ENCODE measurements at regions not wholly inside any gene's neighbourhood (a gene's known extent, or its start where the extent isn't known, plus 50 kb on each side); places are given as distances from the start of the nearest gene placed in this dataset.

DNA sequence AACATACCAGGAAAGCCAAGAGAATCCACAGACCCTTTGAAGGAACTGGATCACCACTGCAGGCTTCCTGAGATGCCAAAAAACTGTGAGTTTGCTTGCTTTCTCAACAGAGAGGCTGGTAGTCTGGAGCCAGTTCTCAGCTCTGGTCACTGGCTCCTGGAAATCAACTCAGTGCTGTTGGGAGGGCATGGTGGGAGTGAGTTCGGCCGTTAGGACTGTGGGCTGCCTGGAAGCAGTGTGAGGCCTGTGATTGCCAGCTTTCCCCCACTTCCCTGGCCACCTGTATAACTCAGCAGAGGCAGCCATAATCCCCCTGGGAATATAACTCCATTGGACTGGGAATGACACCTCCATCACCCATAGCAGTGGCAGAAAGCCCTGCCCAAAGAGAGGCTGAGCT lies 122.0 kb upstream of the FSTL5 start:
- no peaks in the 10 kb centered on the region for H3K4me1 ChIP-seq
- no peak for TF ChIP-seq POLR2A (IDR thresholded peaks at IDR 0.05)
- no peak for TF ChIP-seq CTCF (IDR thresholded peaks at IDR 0.05 in 8 of 11, conservative IDR thresholded peaks at IDR 0.05 in 3 of 11)
- no peak for TF ChIP-seq POLR2AphosphoS5 (IDR thresholded peaks at IDR 0.05)
- DNase-seq, result peak; percentile 59
- intact Hi-C loops (cut with DNase I; ENCODE audit: low total_unique reads), result no loop called here
- H3K4me3 ChIP-seq, result no peak overlapping the region
- H3K27ac ChIP-seq, result no peak overlapping the region
- H3K36me3 ChIP-seq, result no peaks in the 10 kb centered on the region
- 67 to 100% (median 78%) methylated on average over 2 of the region's 2 CpGs; no CpG with 5 or more reads in 1 of the 5 donors for WGBS, 5 donors
- H3K9me3 ChIP-seq, result peaks cover 0 to 13% (median 2%) of the 10 kb centered on the region in 8 donors
- no peaks in the 10 kb centered on the region for H3K27me3 ChIP-seq (replicated peaks in 1 of 7)

- WGBS, 5 donors, result 64 to 82% (median 67%) methylated on average over 3 of the region's 3 CpGs
- Histone ChIP-seq H3K4me3 (no peak overlapping the region), H3K27me3 (replicated peaks in 1 of 7) (no peaks in the 10 kb centered on the region), H3K9me3 (peaks cover 0 to 4% (median 0%) of the 10 kb centered on the region in 8 donors), H3K27ac (no peak overlapping the region), H3K36me3 (no peaks in the 10 kb centered on the region), H3K4me1 (no peaks in the 10 kb centered on the region)
- no peak for DNase-seq
- TF ChIP-seq POLR2AphosphoS5 (IDR thresholded peaks at IDR 0.05), result no peak
- TF ChIP-seq POLR2A (IDR thresholded peaks at IDR 0.05), result no peak
- TF ChIP-seq CTCF (IDR thresholded peaks at IDR 0.05 in 8 of 11, conservative IDR thresholded peaks at IDR 0.05 in 3 of 11), result no peak
- intact Hi-C loops (cut with DNase I; ENCODE audit: low total_unique reads), result no loop called here
These were observed 118.9 kb upstream of the FSTL5 start for GRCh38 chr4:162282684-162283083.

DNA sequence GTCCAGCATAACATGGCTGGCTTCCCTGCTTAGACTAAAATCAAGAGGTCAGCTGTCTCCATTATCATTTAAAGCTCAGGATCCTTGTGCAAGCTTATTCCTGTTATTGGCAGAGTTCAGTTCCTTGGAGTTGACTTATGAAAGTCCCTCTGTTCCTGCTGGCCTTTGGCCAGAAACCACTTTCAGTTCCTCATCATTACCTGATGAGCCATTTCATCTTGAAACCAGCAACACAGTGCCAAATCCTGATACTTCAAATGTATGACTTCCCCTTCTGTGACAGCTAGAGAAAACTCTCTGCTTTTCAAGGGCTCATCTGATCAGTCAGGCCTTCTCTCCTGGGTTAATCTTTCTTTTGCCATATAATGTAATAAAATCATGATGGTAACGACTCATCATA lies 110.6 kb upstream of the FSTL5 start:
- intact Hi-C loops (cut with DNase I; ENCODE audit: low total_unique reads), result no loop called here
- 59 to 70% (median 64%) methylated on average over 1 of the region's 1 CpG for WGBS, 5 donors

GRCh38 chr4:162272215-162272614 lies 108.4 kb upstream of the FSTL5 start:
- 72 to 98% (median 94%) methylated on average over 2 of the region's 2 CpGs for WGBS, 5 donors
- intact Hi-C loops (cut with DNase I; ENCODE audit: low total_unique reads), result no loop called here

More for the DNA sequence above, 110.6 kb upstream of the FSTL5 start:
- H3K36me3 ChIP-seq, result no peaks in the 10 kb centered on the region
- no peaks in the 10 kb centered on the region for H3K27me3 ChIP-seq (replicated peaks in 1 of 7)
- H3K9me3 ChIP-seq, result no peaks in the 10 kb centered on the region
- no peaks in the 10 kb centered on the region for H3K4me1 ChIP-seq
- DNase-seq, result no peak
- TF ChIP-seq CTCF (IDR thresholded peaks at IDR 0.05 in 8 of 11, conservative IDR thresholded peaks at IDR 0.05 in 3 of 11), result no peak
- no peak for TF ChIP-seq POLR2A (IDR thresholded peaks at IDR 0.05)
- TF ChIP-seq POLR2AphosphoS5 (IDR thresholded peaks at IDR 0.05), result no peak
- H3K27ac ChIP-seq, result no peak overlapping the region
- no peak overlapping the region for H3K4me3 ChIP-seq

More at GRCh38 chr4:162272215-162272614, 108.4 kb upstream of the FSTL5 start:
- no peaks in the 10 kb centered on the region for H3K36me3 ChIP-seq
- no peak overlapping the region for H3K4me3 ChIP-seq
- no peaks in the 10 kb centered on the region for H3K27me3 ChIP-seq (replicated peaks in 1 of 7)
- H3K9me3 ChIP-seq, result peaks cover 0 to 3% (median 0%) of the 10 kb centered on the region in 8 donors
- no peak for DNase-seq
- no peaks in the 10 kb centered on the region for H3K4me1 ChIP-seq
- no peak overlapping the region for H3K27ac ChIP-seq
- TF ChIP-seq POLR2AphosphoS5 (IDR thresholded peaks at IDR 0.05) (no peak), CTCF (IDR thresholded peaks at IDR 0.05 in 8 of 11, conservative IDR thresholded peaks at IDR 0.05 in 3 of 11) (no peak), POLR2A (IDR thresholded peaks at IDR 0.05) (no peak)

Data from spleen (tissue), 11 donors.